NCI-H82 treated with DMSO at 0.1 percent for 48 hours (cell line): ENCODE measurements at regions not wholly inside any gene's neighbourhood (a gene's known extent, or its start where the extent isn't known, plus 50 kb on each side); places are given as distances from the start of the nearest gene placed in this dataset.

Experiments used
- DNase-seq: peaks from one replicate; lab custom pipeline; 2025; ENCODE audit not compliant: unreplicated experiment; lab: John Stamatoyannopoulos, UW

GRCh38 chr2:23241121-23241520, 143.9 kb upstream of the KLHL29 start:
- DNase-seq: peak; percentile 10

GRCh38 chr2:23241611-23242245, 143.3 kb upstream of the KLHL29 start:
- no peak for DNase-seq

GRCh38 chr2:23243073-23243659, 141.8 kb upstream of the KLHL29 start:
- no peak for DNase-seq

- DNase-seq: no peak
These were observed 140.4 kb upstream of the KLHL29 start for GRCh38 chr2:23244617-23245016.

DNA sequence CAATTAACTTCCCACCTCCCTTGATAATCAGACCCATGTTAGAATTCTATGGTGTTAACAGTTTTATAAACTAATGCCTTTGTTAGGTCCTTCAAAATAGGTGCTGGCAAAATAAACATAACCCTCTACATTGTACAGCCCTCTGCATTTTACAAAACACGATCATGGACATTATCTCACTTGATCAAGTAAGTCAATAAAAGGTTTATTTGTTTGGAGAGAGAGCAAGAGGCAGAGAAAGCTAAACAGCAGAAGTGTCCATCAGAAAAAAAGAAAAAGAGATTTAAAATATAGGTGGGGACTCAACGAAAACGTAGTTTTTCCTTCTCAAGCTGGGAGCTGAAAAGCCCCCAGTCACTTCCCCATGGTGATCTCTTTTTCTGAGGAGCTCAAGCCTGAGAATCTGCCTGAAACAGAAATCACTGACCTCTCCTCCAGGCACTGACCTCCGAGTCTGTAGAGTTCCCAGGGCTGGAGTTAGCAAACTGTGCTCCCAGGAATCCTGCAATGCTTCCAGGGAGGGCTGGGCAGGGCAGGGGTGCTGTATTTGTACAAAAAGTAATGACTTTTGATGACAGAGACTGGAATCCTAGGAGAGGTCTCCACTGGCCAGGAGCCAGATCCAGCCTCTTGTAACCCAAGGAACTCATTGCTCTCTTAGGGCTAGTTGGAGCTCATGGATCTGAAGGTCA, 137.8 kb upstream of the KLHL29 start:
- no peak for DNase-seq

DNA sequence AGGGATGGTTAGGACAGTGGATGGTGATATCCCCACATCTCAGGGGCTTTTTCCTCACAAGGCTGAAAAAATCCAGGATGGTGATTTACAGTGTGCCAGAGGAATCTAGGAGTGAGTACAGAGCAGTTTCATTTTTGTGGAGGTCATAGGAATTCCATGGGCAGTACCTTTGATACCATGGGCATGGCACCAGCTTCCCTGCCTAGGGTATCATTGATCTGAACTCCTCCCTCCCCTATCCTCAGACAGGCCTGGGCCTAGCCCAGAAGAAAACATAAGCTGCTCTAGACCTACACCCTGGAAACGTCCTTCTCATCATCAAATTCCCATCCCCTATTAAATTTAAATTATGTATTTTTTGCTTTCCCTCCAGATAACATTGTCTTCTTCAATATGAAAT, 136.3 kb upstream of the KLHL29 start:
- no peak for DNase-seq

DNA sequence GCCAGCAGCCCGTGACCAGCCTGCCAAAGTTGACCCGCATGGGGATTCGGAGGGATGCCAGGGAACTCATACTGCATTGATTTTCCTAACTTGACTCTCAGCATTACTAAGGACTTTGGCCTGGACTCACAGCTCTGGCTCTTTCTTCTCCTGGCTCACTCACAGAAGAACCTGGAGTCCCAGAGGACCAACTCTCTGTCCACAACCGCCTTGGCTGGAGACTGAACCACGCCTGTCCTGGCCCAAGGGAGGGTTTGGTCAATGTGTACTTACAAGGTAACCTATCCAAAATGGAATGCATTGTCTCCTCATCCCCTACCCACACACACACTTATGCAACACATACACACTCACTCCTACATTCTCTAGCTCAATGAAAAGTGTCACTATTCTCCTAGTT, 135.6 kb upstream of the KLHL29 start:
- DNase-seq: no peak

GRCh38 chr2:23250371-23250770, 134.6 kb upstream of the KLHL29 start:
- no peak for DNase-seq

- DNase-seq: no peak
These were observed 128.3 kb upstream of the KLHL29 start for GRCh38 chr2:23256643-23257042.

DNA sequence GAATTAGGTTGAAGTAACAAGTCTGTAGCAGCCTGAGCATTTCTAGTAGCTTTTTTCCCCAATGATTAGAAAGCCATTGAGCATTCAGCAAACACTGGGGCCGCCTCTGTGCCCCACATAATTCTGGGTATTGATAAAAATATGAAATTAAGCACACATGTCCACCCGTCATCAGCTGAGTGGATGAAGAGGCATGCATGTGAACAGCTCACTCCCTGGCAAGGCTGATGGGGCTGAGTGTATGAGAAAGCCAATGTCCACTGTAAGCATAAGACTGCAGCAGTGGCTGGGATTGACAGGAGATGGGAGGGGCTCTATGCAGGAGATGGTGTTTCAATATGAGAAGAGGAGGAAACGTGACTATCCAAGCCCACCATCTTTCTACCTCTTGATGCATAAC, 124.4 kb upstream of the KLHL29 start:
- no peak for DNase-seq

GRCh38 chr2:23268467-23269263, 116.3 kb upstream of the KLHL29 start:
- no peak for DNase-seq

GRCh38 chr2:23269747-23270146, 115.2 kb upstream of the KLHL29 start:
- DNase-seq: no peak

GRCh38 chr2:23270810-23271209, 114.2 kb upstream of the KLHL29 start:
- DNase-seq: no peak

GRCh38 chr2:23271230-23271629, 113.7 kb upstream of the KLHL29 start:
- DNase-seq: no peak

DNA sequence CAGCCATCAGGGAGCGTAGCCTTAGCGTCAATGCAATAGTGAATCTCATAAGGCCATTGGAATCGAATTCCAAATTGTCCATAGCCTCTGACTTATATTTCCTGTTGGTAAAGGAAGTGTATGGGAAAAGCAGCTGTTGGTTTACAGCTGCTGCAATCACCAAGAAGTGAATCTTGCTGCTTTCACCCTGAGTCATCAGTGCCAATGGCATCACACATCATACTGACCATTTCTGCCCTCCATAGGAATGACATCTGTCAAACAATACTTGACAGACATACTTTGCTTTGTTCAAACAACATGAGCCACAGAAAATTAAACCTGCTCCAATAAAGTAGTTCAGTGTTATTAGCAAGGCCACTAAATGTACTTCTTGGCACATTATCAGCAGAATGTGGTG, 111.2 kb upstream of the KLHL29 start:
- DNase-seq: no peak

- no peak for DNase-seq
These were observed 104.6 kb upstream of the KLHL29 start for GRCh38 chr2:23280401-23280800.

DNA sequence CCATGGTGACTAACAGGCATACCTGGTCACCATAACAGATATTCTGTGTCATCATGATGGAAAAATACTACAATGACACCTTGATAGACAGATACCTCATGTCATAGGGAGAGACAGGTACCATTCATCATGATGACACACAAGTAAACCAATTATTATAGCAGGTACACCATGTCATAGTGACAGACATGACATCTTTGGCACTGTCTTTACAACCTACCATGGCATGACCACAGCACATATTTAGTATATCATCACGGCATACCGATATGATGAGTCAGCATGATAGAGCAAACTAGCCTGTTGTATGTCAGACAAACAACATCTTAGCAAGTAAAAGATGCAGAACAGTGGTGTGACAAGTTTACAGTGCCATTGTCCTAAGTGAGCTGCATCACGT, 101.3 kb upstream of the KLHL29 start:
- DNase-seq: no peak

GRCh38 chr2:23285091-23285800, 99.7 kb upstream of the KLHL29 start:
- DNase-seq: no peak

DNA sequence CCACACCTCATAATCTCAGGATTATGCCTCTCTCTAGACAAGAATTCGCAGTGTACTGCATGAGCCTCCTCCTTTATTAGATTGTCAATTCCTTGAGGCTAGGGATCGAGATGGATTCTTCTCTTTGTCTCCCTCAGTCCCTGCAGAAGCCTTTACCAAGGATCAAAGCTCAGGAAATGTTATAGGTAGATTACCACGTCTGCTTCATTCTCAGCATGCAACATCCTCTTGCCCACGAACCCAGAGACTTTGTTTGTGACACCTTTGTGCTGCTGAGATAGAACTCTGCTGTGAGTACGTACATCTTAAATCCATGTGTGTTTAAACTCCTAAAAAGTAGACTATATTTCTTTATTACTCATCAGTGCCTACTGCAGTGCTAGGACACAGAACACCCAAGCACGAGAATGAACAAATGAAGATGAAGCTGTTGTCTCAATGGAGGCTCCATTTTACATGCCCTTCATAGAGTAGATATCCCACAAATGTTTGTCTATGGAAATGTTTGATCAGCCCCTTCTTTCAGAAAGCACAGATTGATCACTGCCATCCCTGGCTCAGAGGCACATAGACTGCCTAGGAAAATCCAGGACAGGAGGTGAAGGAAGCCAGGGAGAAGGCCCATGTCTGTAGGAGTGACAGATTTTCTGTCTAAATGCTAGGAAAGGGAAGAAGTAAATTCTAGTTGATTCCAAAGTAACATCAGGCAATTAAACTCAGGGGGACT, 98.8 kb upstream of the KLHL29 start:
- no peak for DNase-seq
